ENCODE measurements at regions not wholly inside any gene's neighbourhood (a gene's known extent, or its start where the extent isn't known, plus 50 kb on each side); places are given as distances from the start of the nearest gene placed in this dataset.

DNA sequence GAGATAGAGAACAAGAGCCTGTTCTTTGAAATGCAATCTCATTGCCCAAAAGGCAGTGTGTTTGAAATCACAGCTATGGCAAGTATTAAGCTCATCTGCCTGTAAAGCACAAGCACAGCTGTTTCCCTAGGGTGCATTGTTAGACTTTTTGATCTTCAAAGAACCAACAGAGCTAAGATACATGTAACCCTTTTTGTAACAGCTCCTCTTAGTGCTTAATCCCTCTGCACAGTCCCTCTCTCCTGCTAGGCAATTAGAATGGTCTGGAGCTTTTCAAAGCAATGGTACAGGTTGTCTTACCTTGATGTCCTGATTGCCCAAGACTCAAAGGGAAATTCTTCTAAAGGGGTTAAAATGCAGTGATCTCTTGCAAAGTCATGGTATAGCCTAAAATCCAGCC lies 249.6 kb upstream of the CHRM2 start:
- Histone ChIP-seq H3K79me2 (ENCODE audit: insufficient read depth, low read length) (no peaks in the 10 kb centered on the region), H3K27me3 (ENCODE audit: insufficient read depth, low read length, poor library complexity, severe bottlenecking) (no peaks in the 10 kb centered on the region), H4K20me1 (ENCODE audit: insufficient read depth, low read length, poor library complexity, severe bottlenecking) (no peaks in the 10 kb centered on the region), H2AFZ (ENCODE audit: low read length) (no peak overlapping the region), H3K36me3 (ENCODE audit: insufficient read depth, low read length) (no peaks in the 10 kb centered on the region), H3K4me3 (ENCODE audit: low read length, poor library complexity, severe bottlenecking) (no peak overlapping the region), H3K9me3 (ENCODE audit: insufficient read depth, low read depth, low read length) (no peaks in the 10 kb centered on the region; the same call in 1 of the 2 replicates), H3K4me1 (ENCODE audit: insufficient read depth, low read length, poor library complexity, severe bottlenecking) (no peaks in the 10 kb centered on the region), H3F3A (ENCODE audit: low read depth) (no peaks in the 10 kb centered on the region), H3K4me2 (ENCODE audit: low read depth, low read length, poor library complexity, severe bottlenecking) (no peak overlapping the region), H3K9me2 (replicated peaks; ENCODE audit: low read depth, low read length) (no peaks in the 10 kb centered on the region), H3K9ac (ENCODE audit: low read depth, low read length, poor library complexity, severe bottlenecking) (no peak overlapping the region)
- TF ChIP-seq, protein P1, sequence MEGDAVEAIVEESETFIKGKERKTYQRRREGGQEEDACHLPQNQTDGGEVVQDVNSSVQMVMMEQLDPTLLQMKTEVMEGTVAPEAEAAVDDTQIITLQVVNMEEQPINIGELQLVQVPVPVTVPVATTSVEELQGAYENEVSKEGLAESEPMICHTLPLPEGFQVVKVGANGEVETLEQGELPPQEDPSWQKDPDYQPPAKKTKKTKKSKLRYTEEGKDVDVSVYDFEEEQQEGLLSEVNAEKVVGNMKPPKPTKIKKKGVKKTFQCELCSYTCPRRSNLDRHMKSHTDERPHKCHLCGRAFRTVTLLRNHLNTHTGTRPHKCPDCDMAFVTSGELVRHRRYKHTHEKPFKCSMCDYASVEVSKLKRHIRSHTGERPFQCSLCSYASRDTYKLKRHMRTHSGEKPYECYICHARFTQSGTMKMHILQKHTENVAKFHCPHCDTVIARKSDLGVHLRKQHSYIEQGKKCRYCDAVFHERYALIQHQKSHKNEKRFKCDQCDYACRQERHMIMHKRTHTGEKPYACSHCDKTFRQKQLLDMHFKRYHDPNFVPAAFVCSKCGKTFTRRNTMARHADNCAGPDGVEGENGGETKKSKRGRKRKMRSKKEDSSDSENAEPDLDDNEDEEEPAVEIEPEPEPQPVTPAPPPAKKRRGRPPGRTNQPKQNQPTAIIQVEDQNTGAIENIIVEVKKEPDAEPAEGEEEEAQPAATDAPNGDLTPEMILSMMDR (conservative IDR thresholded peaks at IDR 0.05; ENCODE audit: low read length): no peak
- no peak for TF ChIP-seq EZH2phosphoT487 (IDR thresholded peaks at IDR 0.05; ENCODE audit: borderline replicate concordance)

DNA sequence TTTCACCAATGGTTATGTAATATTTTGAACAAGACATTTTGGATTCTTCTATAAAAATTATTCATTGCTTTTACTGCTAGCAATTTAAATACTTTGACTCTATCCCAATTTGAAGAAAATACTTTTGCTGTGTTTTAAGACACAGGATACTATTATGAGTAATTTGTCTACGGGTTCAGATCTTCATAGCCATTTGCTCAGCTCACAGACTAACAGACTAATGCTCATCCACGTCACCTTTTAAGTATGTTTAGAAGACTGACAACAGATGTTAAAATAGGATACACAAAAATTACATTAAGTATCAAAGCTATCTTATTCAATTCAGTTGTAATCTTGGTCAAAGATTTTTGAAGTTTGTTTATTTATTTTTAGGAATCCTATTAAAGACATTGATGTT lies 251.3 kb upstream of the CHRM2 start:
- H3K4me3 ChIP-seq (ENCODE audit: low read length, poor library complexity, severe bottlenecking): no peak overlapping the region
- H3K9me2 ChIP-seq (replicated peaks; ENCODE audit: low read depth, low read length): no peaks in the 10 kb centered on the region
- H3K36me3 ChIP-seq (ENCODE audit: insufficient read depth, low read length): no peaks in the 10 kb centered on the region
- no peaks in the 10 kb centered on the region for H3K79me2 ChIP-seq (ENCODE audit: insufficient read depth, low read length)
- no peaks in the 10 kb centered on the region for H4K20me1 ChIP-seq (ENCODE audit: insufficient read depth, low read length, poor library complexity, severe bottlenecking)
- no peak overlapping the region for H2AFZ ChIP-seq (ENCODE audit: low read length)
- H3K27me3 ChIP-seq (ENCODE audit: insufficient read depth, low read length, poor library complexity, severe bottlenecking): no peaks in the 10 kb centered on the region
- H3K9ac ChIP-seq (ENCODE audit: low read depth, low read length, poor library complexity, severe bottlenecking): no peak overlapping the region
- H3K4me1 ChIP-seq (ENCODE audit: insufficient read depth, low read length, poor library complexity, severe bottlenecking): no peaks in the 10 kb centered on the region
- H3K9me3 ChIP-seq (ENCODE audit: insufficient read depth, low read depth, low read length): no peaks in the 10 kb centered on the region; the same call in 1 of the 2 replicates
- no peaks in the 10 kb centered on the region for H3F3A ChIP-seq (ENCODE audit: low read depth)
- TF ChIP-seq, protein P1 (conservative IDR thresholded peaks at IDR 0.05; ENCODE audit: low read length): no peak
- H3K4me2 ChIP-seq (ENCODE audit: low read depth, low read length, poor library complexity, severe bottlenecking): no peak overlapping the region

DNA sequence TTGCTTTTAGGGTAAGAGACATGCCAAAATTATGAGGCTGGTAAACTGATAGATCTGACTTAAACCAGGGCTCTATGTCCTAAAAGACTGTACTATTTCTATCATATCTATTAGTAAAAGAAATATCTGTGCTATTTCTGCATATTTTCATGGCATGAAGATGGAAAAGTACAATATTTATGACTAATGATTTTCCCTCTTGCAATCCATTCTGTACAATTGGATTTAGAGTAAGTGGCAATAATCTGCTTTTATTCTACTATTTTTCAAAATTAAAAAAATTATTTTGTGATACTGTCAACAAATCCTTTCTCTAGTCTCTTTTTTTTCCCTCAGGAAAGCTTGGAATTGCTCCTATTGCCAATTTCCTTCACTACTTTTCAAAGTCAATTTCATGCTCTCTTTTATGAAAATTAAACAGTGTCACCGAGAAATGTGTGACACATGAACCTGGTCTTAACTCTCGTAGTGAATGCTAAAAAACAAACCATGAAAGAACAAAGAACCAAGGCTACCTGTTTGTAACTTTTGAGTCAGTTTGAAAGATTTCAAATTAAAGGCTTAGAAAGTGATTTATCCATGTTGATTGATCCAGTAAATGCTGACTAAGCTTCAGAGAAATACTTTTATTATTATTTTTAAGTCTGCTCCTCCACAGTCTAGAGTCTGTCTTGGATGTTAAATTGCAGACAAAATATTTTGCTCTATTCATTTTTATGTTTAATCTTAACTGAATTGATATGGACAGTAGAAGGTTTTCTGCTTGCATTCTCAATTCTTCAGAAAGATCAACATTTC lies 262.7 kb upstream of the CHRM2 start:
- Histone ChIP-seq H3K4me3 (ENCODE audit: low read length, poor library complexity, severe bottlenecking) (no peak overlapping the region), H3K9me3 (ENCODE audit: insufficient read depth, low read depth, low read length) (no peaks in the 10 kb centered on the region), H3K79me2 (ENCODE audit: insufficient read depth, low read length) (no peaks in the 10 kb centered on the region), H2AFZ (ENCODE audit: low read length) (no peak overlapping the region), H3K9me2 (replicated peaks; ENCODE audit: low read depth, low read length) (no peaks in the 10 kb centered on the region), H3K9ac (ENCODE audit: low read depth, low read length, poor library complexity, severe bottlenecking) (no peak overlapping the region), H3K4me1 (ENCODE audit: insufficient read depth, low read length, poor library complexity, severe bottlenecking) (no peaks in the 10 kb centered on the region), H3K36me3 (ENCODE audit: insufficient read depth, low read length) (no peaks in the 10 kb centered on the region), H3K4me2 (ENCODE audit: low read depth, low read length, poor library complexity, severe bottlenecking) (no peak overlapping the region), H3F3A (ENCODE audit: low read depth) (no peaks in the 10 kb centered on the region), H4K20me1 (ENCODE audit: insufficient read depth, low read length, poor library complexity, severe bottlenecking) (no peaks in the 10 kb centered on the region), H3K27me3 (ENCODE audit: insufficient read depth, low read length, poor library complexity, severe bottlenecking) (no peaks in the 10 kb centered on the region)
- TF ChIP-seq EZH2phosphoT487 (IDR thresholded peaks at IDR 0.05; ENCODE audit: borderline replicate concordance): no peak
- TF ChIP-seq, protein P1 (conservative IDR thresholded peaks at IDR 0.05; ENCODE audit: low read length): no peak

Data from Loucy (cell line).